ENCODE measurements at regions not wholly inside any gene's neighbourhood (a gene's known extent, or its start where the extent isn't known, plus 50 kb on each side); places are given as distances from the start of the nearest gene placed in this dataset.

- peaks cover 7% of the 10 kb centered on the region; the same call in 1 of the 2 replicates for H3K9me3 Mint-ChIP-seq
- DNase-seq (ENCODE audit: low spot score) (no peak), ATAC-seq (no peak)
- H3K27me3 Mint-ChIP-seq (ENCODE audit: low read depth), result no peaks in the 10 kb centered on the region
- H3K27ac Mint-ChIP-seq, result no peak overlapping the region
- TF ChIP-seq ZNF423 (CRISPR knock-in tag; IDR thresholded peaks at IDR 0.05), result no peak
- TF ChIP-seq HMGXB4 (CRISPR knock-in tag; IDR thresholded peaks at IDR 0.05), result no peak
- no peak for TF ChIP-seq ZBTB21 (CRISPR knock-in tag; IDR thresholded peaks at IDR 0.05; ENCODE audit: borderline replicate concordance)
- no peak for TF ChIP-seq ESRRA (CRISPR knock-in tag; IDR thresholded peaks at IDR 0.05; ENCODE audit: borderline replicate concordance)
- no peak for TF ChIP-seq NFE2L1 (CRISPR knock-in tag; IDR thresholded peaks at IDR 0.05)
- TF ChIP-seq ATF1 (CRISPR knock-in tag; IDR thresholded peaks at IDR 0.05), result no peak
- no peak for TF ChIP-seq ZNF281 (CRISPR knock-in tag; IDR thresholded peaks at IDR 0.05)
- no peak for TF ChIP-seq SP1 (CRISPR knock-in tag; conservative IDR thresholded peaks at IDR 0.05)
- no peak for TF ChIP-seq GABPB1 (CRISPR knock-in tag; IDR thresholded peaks at IDR 0.05)
- TF ChIP-seq NR3C1 (CRISPR knock-in tag; conservative IDR thresholded peaks at IDR 0.05; ENCODE audit: low read depth), result no peak
- TF ChIP-seq USF2 (CRISPR knock-in tag; IDR thresholded peaks at IDR 0.05), result no peak
- TF ChIP-seq ZSCAN18 (CRISPR knock-in tag; IDR thresholded peaks at IDR 0.05), result no peak
- no peak for TF ChIP-seq RELA (CRISPR knock-in tag; IDR thresholded peaks at IDR 0.05; ENCODE audit: borderline replicate concordance)
- no peak for TF ChIP-seq E2F4 (CRISPR knock-in tag; IDR thresholded peaks at IDR 0.05; ENCODE audit: borderline replicate concordance, low read depth)
- TF ChIP-seq MLX (CRISPR knock-in tag; IDR thresholded peaks at IDR 0.05), result no peak
- TF ChIP-seq NFATC4 (CRISPR knock-in tag; IDR thresholded peaks at IDR 0.05), result no peak
- TF ChIP-seq CTCF (IDR thresholded peaks at IDR 0.05), result no peak
- no peak overlapping the region for H3K4me3 Mint-ChIP-seq
- ChIA-PET CTCF (interaction anchor here (1.0 kb wide), 2 partner anchors 55 to 172 kb away, joined by 3 read pairs; no protein-coding TSS in a partner anchor), POLR2A (no interaction called here)
- peaks cover 15% of the 10 kb centered on the region for H3K4me1 Mint-ChIP-seq
- peaks cover 3% of the 10 kb centered on the region; the same call in 1 of the 2 replicates for H3K36me3 Mint-ChIP-seq
These were observed 145.2 kb downstream of the KATNIP start for GRCh38 chr16:27695161-27695560.

All from WTC11 (cell line).